ENCODE measurements at regions not wholly inside any gene's neighbourhood (a gene's known extent, or its start where the extent isn't known, plus 50 kb on each side); places are given as distances from the start of the nearest gene placed in this dataset.
"Not testable (repeated sequence)": the region's sequence is repeated elsewhere in the genome, so short reads cannot be mapped to it uniquely, and the experiment has no call there.

GRCh38 chr5:25150819-25151218 is 506.0 kb upstream of the CDH10 start:
- peak; percentile 51 to 62 for DNase-seq

- DNase-seq, result no peak
Measured at GRCh38 chr5:25128606-25129005, 483.8 kb upstream of the CDH10 start.

- DNase-seq, result peak; percentile 61 to 80
Measured at GRCh38 chr5:25119650-25120049, 474.9 kb upstream of the CDH10 start.

- DNase-seq, result no peak
Measured at GRCh38 chr5:25107853-25108252, 463.1 kb upstream of the CDH10 start.

- DNase-seq, result no peak
Measured at GRCh38 chr5:25099538-25099937, 454.8 kb upstream of the CDH10 start.

- DNase-seq, result no peak
Measured at GRCh38 chr5:25095261-25095660, 450.5 kb upstream of the CDH10 start.

GRCh38 chr5:25094219-25094618 is 449.4 kb upstream of the CDH10 start:
- no peak for DNase-seq

GRCh38 chr5:25091921-25092320 is 447.1 kb upstream of the CDH10 start:
- DNase-seq, result no peak

GRCh38 chr5:25090854-25091253 is 446.1 kb upstream of the CDH10 start:
- no peak for DNase-seq

- no peak for DNase-seq
Measured at GRCh38 chr5:25090275-25090674, 445.5 kb upstream of the CDH10 start.

- DNase-seq, result not testable (repeated sequence)
Measured at GRCh38 chr5:25088689-25089088, 443.9 kb upstream of the CDH10 start.

- not testable (repeated sequence) for DNase-seq
Measured at GRCh38 chr5:25083261-25083660, 438.5 kb upstream of the CDH10 start.

- no peak for DNase-seq
Measured at GRCh38 chr5:25066239-25066638, 421.5 kb upstream of the CDH10 start.

GRCh38 chr5:25064306-25064705 is 419.5 kb upstream of the CDH10 start:
- DNase-seq, result no peak

- DNase-seq, result no peak
Measured at GRCh38 chr5:25060575-25060974, 415.8 kb upstream of the CDH10 start.

GRCh38 chr5:25056836-25057235 is 412.1 kb upstream of the CDH10 start:
- DNase-seq, result no peak

- DNase-seq, result no peak
Measured at GRCh38 chr5:25033658-25034057, 388.9 kb upstream of the CDH10 start.

- no peak for DNase-seq
Measured at GRCh38 chr5:25029004-25029403, 384.2 kb upstream of the CDH10 start.

- DNase-seq, result no peak
Measured at GRCh38 chr5:25027526-25027925, 382.7 kb upstream of the CDH10 start.

GRCh38 chr5:25027061-25027460 is 382.3 kb upstream of the CDH10 start:
- no peak for DNase-seq

GRCh38 chr5:25025831-25026230 is 381.1 kb upstream of the CDH10 start:
- no peak for DNase-seq

- no peak for DNase-seq
Measured at GRCh38 chr5:25020454-25020853, 375.7 kb upstream of the CDH10 start.

GRCh38 chr5:25009063-25009462 is 364.3 kb upstream of the CDH10 start:
- no peak for DNase-seq

- peak; percentile 73 to 80 for DNase-seq
Measured at GRCh38 chr5:25006734-25007133, 362.0 kb upstream of the CDH10 start.

GRCh38 chr5:25006237-25006636 is 361.5 kb upstream of the CDH10 start:
- DNase-seq, result no peak

- no peak for DNase-seq
Measured at GRCh38 chr5:25005431-25005830, 360.7 kb upstream of the CDH10 start.

Measured in Kasumi-1 (cell line).